H1 (cell line): ENCODE measurements at regions not wholly inside any gene's neighbourhood (a gene's known extent, or its start where the extent isn't known, plus 50 kb on each side); places are given as distances from the start of the nearest gene placed in this dataset.

Experiments used
- CEBPB ChIP-seq: IDR thresholded peaks from 2 replicates; pipeline ENCODE4 v1.6.1; 2012; ENCODE audit warnings: low read depth, low read length
- KDM1A ChIP-seq: fragments of 200-600, 300-600 bp; sonication (generic); IDR thresholded peaks from 2 replicates; pipeline ENCODE4 v1.7.1; 2016; ENCODE audit warnings: mild to moderate bottlenecking, low read length, borderline replicate concordance
- RAD21 ChIP-seq, 2 experiments: IDR thresholded peaks in 1 of 2; conservative IDR thresholded peaks in 1 of 2; 2 replicates each; pipeline ENCODE4 v1.6.1; 2011; ENCODE audit warnings: low read depth in 2 of 2, low read length in 2 of 2, improper control_type of control experiment in 1 of 2, inconsistent platforms in 1 of 2, mild to moderate bottlenecking in 1 of 2, moderate library complexity in 1 of 2
- RXRA ChIP-seq: IDR thresholded peaks from 2 replicates; pipeline ENCODE4 v1.6.1; 2011; ENCODE audit warnings: low read depth, mild to moderate bottlenecking, low read length, moderate library complexity; ENCODE audit not compliant: insufficient read depth

DNA sequence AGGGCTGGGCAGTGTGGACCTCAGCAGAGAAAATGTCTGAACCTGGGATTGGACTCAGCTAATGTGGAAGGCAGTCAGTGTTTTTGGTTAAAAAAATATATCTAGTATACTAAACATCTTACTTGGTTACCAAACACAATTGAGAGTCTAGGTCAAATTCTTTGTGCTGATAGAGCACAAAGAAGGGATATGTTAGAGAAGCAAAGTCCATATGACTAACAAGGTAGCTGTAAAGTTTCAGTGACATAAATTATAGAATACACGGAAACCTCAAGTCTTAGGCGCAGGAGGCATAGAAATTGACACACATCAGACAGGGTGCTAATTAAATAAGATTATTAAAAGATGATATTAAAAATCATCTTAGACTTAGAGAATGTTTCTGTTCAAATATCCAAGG lies 718.3 kb downstream of the TLR4 start (continued):
- TF ChIP-seq RXRA (no peak), RAD21 (IDR thresholded peaks at IDR 0.05 in 1 of 2, conservative IDR thresholded peaks at IDR 0.05 in 1 of 2; ENCODE audit: low read depth in 2 of 2, low read length in 2 of 2) (no peak), CEBPB (no peak), KDM1A (no peak)
- TF ChIP-seq, all 59 proteins: peak for 0
